ENCODE measurements at regions not wholly inside any gene's neighbourhood (a gene's known extent, or its start where the extent isn't known, plus 50 kb on each side); places are given as distances from the start of the nearest gene placed in this dataset.
A peak's percentile ranks its signal among the peaks of the same experiment; 100 is the strongest.

GRCh38 chr1:82870332-82870731, 1069.6 kb downstream of the ADGRL2 start:
- no peak overlapping the region for H3K4me3 ChIP-seq (ENCODE audit: low read depth, low read length)
- no peak for DNase-seq (ENCODE audit: low read depth)
- no peak for TF ChIP-seq CTCF (IDR thresholded peaks at IDR 0.05; ENCODE audit: insufficient read depth, low read length)

- H3K4me3 ChIP-seq (ENCODE audit: low read depth, low read length), result no peak overlapping the region
- no peak for DNase-seq (ENCODE audit: low read depth)
- TF ChIP-seq CTCF (IDR thresholded peaks at IDR 0.05; ENCODE audit: insufficient read depth, low read length), result no peak
Observed at GRCh38 chr1:82867781-82868180, 1067.0 kb downstream of the ADGRL2 start.

- DNase-seq (ENCODE audit: low read depth), result no peak
- TF ChIP-seq CTCF (IDR thresholded peaks at IDR 0.05; ENCODE audit: insufficient read depth, low read length), result no peak
- H3K4me3 ChIP-seq (ENCODE audit: low read depth, low read length), result no peak overlapping the region
Observed at GRCh38 chr1:82861749-82862148, 1061.0 kb downstream of the ADGRL2 start.

- peak; percentile 17 for DNase-seq (ENCODE audit: low read depth)
- TF ChIP-seq CTCF (IDR thresholded peaks at IDR 0.05; ENCODE audit: insufficient read depth, low read length), result no peak
- H3K4me3 ChIP-seq (ENCODE audit: low read depth, low read length), result no peak overlapping the region
Observed at GRCh38 chr1:82858031-82858430, 1057.3 kb downstream of the ADGRL2 start.

- no peak for DNase-seq (ENCODE audit: low read depth)
- H3K4me3 ChIP-seq (ENCODE audit: low read depth, low read length), result no peak overlapping the region
- TF ChIP-seq CTCF (IDR thresholded peaks at IDR 0.05; ENCODE audit: insufficient read depth, low read length), result no peak
Observed at GRCh38 chr1:82849460-82849859, 1048.7 kb downstream of the ADGRL2 start.

GRCh38 chr1:82848043-82848442, 1047.3 kb downstream of the ADGRL2 start:
- no peak for TF ChIP-seq CTCF (IDR thresholded peaks at IDR 0.05; ENCODE audit: insufficient read depth, low read length)
- H3K4me3 ChIP-seq (ENCODE audit: low read depth, low read length), result no peak overlapping the region
- no peak for DNase-seq (ENCODE audit: low read depth)

GRCh38 chr1:82845866-82846265, 1045.1 kb downstream of the ADGRL2 start:
- no peak for TF ChIP-seq CTCF (IDR thresholded peaks at IDR 0.05; ENCODE audit: insufficient read depth, low read length)
- H3K4me3 ChIP-seq (ENCODE audit: low read depth, low read length), result no peak overlapping the region
- no peak for DNase-seq (ENCODE audit: low read depth)
